DOHH2 (cell line): ENCODE measurements at regions not wholly inside any gene's neighbourhood (a gene's known extent, or its start where the extent isn't known, plus 50 kb on each side); places are given as distances from the start of the nearest gene placed in this dataset.

Experiments used
- H3F3A ChIP-seq: fragments of 200-600 bp; sonication (generic), shearing (Covaris generic); 2 replicates; pipeline ENCODE4 v1.6.0; 2016; ENCODE audit warnings: antibody characterized with exemption, mild to moderate bottlenecking; ENCODE audit not compliant: control insufficient read depth, insufficient read depth
- H3K27ac ChIP-seq: fragments of 200-600 bp; sonication (generic); 2 replicates; pipeline ENCODE4 v1.5.1; 2014; ENCODE audit warnings: low read depth, mild to moderate bottlenecking, low read length, moderate library complexity
- H3K27me3 ChIP-seq: fragments of 200-600 bp; sonication (generic); 2 replicates; pipeline ENCODE4 v1.6.1; 2014; ENCODE audit warnings: mild to moderate bottlenecking, low read length, mixed read lengths; ENCODE audit not compliant: control insufficient read depth
- H3K36me3 ChIP-seq: fragments of 200-600 bp; sonication (generic); 2 replicates; pipeline ENCODE4 v1.6.1; 2014; ENCODE audit warnings: mild to moderate bottlenecking, low read length, moderate library complexity, mixed read lengths; ENCODE audit not compliant: control insufficient read depth
- H3K4me1 ChIP-seq: fragments of 200-600 bp; sonication (generic); 2 replicates; pipeline ENCODE4 v1.6.1; 2014; ENCODE audit warnings: mild to moderate bottlenecking, low read length, mixed read lengths; ENCODE audit not compliant: control insufficient read depth
- H3K4me2 ChIP-seq: fragments of 200-600 bp; sonication (generic); 2 replicates; pipeline ENCODE4 v1.6.0; 2014; ENCODE audit warnings: mild to moderate bottlenecking, low read length, moderate library complexity
- H3K4me3 ChIP-seq: fragments of 200-600 bp; sonication (generic); 2 replicates; pipeline ENCODE4 v1.5.1; 2014; ENCODE audit warnings: mild to moderate bottlenecking, low read length, mixed read lengths
- H3K79me2 ChIP-seq: fragments of 200-600 bp; sonication (generic); 2 replicates; pipeline ENCODE4 v1.6.1; 2014; ENCODE audit warnings: mild to moderate bottlenecking, low read length, mixed read lengths; ENCODE audit not compliant: control insufficient read depth
- H3K9me2 ChIP-seq: fragments of 200-600 bp; sonication (generic); replicated peaks from 2 replicates; pipeline ENCODE4 v1.6.1; 2014; ENCODE audit warnings: mild to moderate bottlenecking, low read length, mixed read lengths; ENCODE audit not compliant: control insufficient read depth
- H3K9me3 ChIP-seq: fragments of 200-600 bp; sonication (generic); 2 replicates; pipeline ENCODE4 v1.6.1; 2014; ENCODE audit warnings: antibody characterized with exemption, low read length, mixed read lengths; ENCODE audit not compliant: control insufficient read depth, insufficient read depth
- H4K20me1 ChIP-seq: fragments of 200-600 bp; sonication (generic); 2 replicates; pipeline ENCODE4 v1.6.0; 2014; ENCODE audit warnings: low read depth, mild to moderate bottlenecking, antibody characterized with exemption, low read length, moderate library complexity; ENCODE audit not compliant: control insufficient read depth, insufficient read depth
- CTCF ChIP-seq: fragments of 200-600 bp; sonication (generic); IDR thresholded peaks from one replicate; pipeline ENCODE4 v1.5.1; 2014; ENCODE audit warnings: antibody characterized with exemption, mild to moderate bottlenecking, low read depth, low read length; ENCODE audit not compliant: poor library complexity, severe bottlenecking
- EZH2phosphoT487 ChIP-seq: fragments of 200-600 bp; sonication (generic); IDR thresholded peaks from 2 replicates; pipeline ENCODE4 v1.6.1; 2017; ENCODE audit warnings: borderline replicate concordance, mild to moderate bottlenecking, antibody characterized with exemption, low read length, moderate library complexity, mixed read lengths

GRCh38 chr3:110752307-110752706 is 319.3 kb upstream of the NECTIN3 start:
- Histone ChIP-seq H3K4me2 (no peak overlapping the region), H3K79me2 (no peaks in the 10 kb centered on the region), H3K27me3 (no peaks in the 10 kb centered on the region), H3K36me3 (no peaks in the 10 kb centered on the region), H3K4me3 (no peak overlapping the region), H3K9me3 (no peaks in the 10 kb centered on the region), H4K20me1 (no peaks in the 10 kb centered on the region), H3F3A (no peaks in the 10 kb centered on the region), H3K4me1 (no peaks in the 10 kb centered on the region), H3K9me2 (no peaks in the 10 kb centered on the region), H3K27ac (no peak overlapping the region)
- no peak for TF ChIP-seq CTCF
- no peak for TF ChIP-seq EZH2phosphoT487

GRCh38 chr3:110753516-110753915 is 318.1 kb upstream of the NECTIN3 start:
- TF ChIP-seq EZH2phosphoT487 (no peak), CTCF (no peak)
- H3K27me3 ChIP-seq = no peaks in the 10 kb centered on the region
- H3K9me3 ChIP-seq = no peaks in the 10 kb centered on the region
- H3K4me1 ChIP-seq = no peaks in the 10 kb centered on the region
- H4K20me1 ChIP-seq = no peaks in the 10 kb centered on the region
- no peaks in the 10 kb centered on the region for H3F3A ChIP-seq
- no peaks in the 10 kb centered on the region for H3K79me2 ChIP-seq
- H3K4me2 ChIP-seq = no peak overlapping the region
- no peaks in the 10 kb centered on the region for H3K36me3 ChIP-seq
- no peaks in the 10 kb centered on the region for H3K9me2 ChIP-seq
- H3K4me3 ChIP-seq = no peak overlapping the region
- no peak overlapping the region for H3K27ac ChIP-seq

- H3K9me2 ChIP-seq = no peaks in the 10 kb centered on the region
- no peaks in the 10 kb centered on the region for H3K9me3 ChIP-seq
- H3K79me2 ChIP-seq = no peaks in the 10 kb centered on the region
- H3F3A ChIP-seq = no peaks in the 10 kb centered on the region
- H3K27me3 ChIP-seq = no peaks in the 10 kb centered on the region
- H3K4me3 ChIP-seq = no peak overlapping the region
- no peaks in the 10 kb centered on the region for H4K20me1 ChIP-seq
- H3K36me3 ChIP-seq = no peaks in the 10 kb centered on the region
- H3K4me2 ChIP-seq = no peak overlapping the region
- H3K27ac ChIP-seq = no peak overlapping the region
- no peak for TF ChIP-seq EZH2phosphoT487
- TF ChIP-seq CTCF = no peak
- no peaks in the 10 kb centered on the region for H3K4me1 ChIP-seq
Observed at GRCh38 chr3:110754212-110754916, 317.3 kb upstream of the NECTIN3 start.

DNA sequence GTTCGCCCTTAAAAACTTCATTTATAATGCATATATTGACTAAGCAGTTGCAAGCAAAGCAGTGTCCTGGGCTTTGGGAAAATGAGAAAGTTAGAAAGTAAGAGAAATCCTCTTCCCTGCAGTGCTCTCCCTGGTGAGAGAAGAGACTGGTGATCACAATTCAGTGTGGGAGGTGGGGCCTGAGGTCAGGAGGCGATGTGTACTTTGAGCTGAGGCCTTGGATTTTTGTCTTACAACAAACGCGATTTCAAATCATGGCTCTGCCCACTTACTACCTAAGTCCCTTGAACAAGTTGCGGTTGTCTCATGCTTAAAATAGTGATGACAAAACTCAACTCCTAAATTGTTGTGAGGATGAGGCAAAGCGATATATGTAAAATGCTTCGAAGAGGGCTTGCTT is 316.3 kb upstream of the NECTIN3 start:
- no peaks in the 10 kb centered on the region for H3K79me2 ChIP-seq
- TF ChIP-seq EZH2phosphoT487 = no peak
- TF ChIP-seq CTCF = no peak
- H3K36me3 ChIP-seq = no peaks in the 10 kb centered on the region
- no peak overlapping the region for H3K4me3 ChIP-seq
- H3K27me3 ChIP-seq = no peaks in the 10 kb centered on the region
- no peaks in the 10 kb centered on the region for H3K9me3 ChIP-seq
- H4K20me1 ChIP-seq = no peaks in the 10 kb centered on the region
- H3K9me2 ChIP-seq = no peaks in the 10 kb centered on the region
- H3K27ac ChIP-seq = no peak overlapping the region
- H3K4me2 ChIP-seq = no peak overlapping the region
- no peaks in the 10 kb centered on the region for H3F3A ChIP-seq
- H3K4me1 ChIP-seq = no peaks in the 10 kb centered on the region
